Fibroblast of villous mesenchyme (primary cell): ENCODE measurements at regions not wholly inside any gene's neighbourhood (a gene's known extent, or its start where the extent isn't known, plus 50 kb on each side); places are given as distances from the start of the nearest gene placed in this dataset.

Experiments
- DNase-seq: peaks from one replicate; pipeline ENCODE4 v3.0.0-alpha.2; 2010; ENCODE audit warnings: low read depth
- H3K4me3 ChIP-seq: 2 replicates; pipeline ENCODE4 v1.5.1; 2011; ENCODE audit warnings: low read depth, mild to moderate bottlenecking, low read length
- TF ChIP-seq, protein P1 (sequence below): IDR thresholded peaks from 2 replicates; pipeline ENCODE4 v1.5.1; 2012; ENCODE audit warnings: low read depth, mild to moderate bottlenecking, low read length; ENCODE audit not compliant: insufficient read depth

DNA sequence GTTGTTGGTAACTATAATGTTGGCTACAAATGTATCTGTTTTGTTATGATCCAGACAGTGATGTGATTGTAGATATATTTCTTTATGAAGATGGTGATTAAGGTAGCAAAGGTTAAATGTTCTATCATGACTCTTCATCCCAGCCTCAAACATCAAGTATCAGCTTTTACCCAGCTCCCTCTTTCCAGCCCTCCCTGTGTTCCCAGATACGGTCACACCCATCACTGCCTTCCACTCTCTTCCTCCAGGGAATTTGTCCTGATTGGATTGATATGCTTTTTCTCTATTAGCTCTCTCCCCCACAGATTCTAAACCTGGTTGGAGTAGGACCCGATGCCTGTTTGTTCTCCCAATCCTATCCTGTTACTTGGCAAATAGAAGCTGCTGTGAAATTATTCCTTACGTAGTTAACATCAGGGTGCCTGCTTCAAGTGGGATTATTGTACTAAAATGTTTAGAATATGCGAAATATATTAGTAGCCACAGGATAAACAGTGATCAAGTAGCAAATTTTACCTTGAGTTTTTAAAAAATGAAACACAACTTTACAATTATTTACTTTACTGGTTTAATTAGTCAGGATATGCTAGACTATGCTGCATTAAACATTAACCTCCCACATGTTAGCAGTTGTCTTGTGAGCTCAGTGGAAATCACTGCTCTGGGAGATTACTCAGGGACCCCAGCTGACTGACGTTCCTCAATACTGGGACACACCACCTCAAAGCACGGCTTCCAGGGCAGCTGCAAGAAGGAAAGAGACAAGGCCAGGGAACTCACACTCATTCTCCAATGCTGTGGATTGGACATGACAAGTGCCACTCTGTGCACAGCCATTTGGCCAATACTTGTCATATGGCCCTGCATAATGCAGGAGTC is 165.3 kb downstream of the ALX1 start:
- TF ChIP-seq, protein P1, sequence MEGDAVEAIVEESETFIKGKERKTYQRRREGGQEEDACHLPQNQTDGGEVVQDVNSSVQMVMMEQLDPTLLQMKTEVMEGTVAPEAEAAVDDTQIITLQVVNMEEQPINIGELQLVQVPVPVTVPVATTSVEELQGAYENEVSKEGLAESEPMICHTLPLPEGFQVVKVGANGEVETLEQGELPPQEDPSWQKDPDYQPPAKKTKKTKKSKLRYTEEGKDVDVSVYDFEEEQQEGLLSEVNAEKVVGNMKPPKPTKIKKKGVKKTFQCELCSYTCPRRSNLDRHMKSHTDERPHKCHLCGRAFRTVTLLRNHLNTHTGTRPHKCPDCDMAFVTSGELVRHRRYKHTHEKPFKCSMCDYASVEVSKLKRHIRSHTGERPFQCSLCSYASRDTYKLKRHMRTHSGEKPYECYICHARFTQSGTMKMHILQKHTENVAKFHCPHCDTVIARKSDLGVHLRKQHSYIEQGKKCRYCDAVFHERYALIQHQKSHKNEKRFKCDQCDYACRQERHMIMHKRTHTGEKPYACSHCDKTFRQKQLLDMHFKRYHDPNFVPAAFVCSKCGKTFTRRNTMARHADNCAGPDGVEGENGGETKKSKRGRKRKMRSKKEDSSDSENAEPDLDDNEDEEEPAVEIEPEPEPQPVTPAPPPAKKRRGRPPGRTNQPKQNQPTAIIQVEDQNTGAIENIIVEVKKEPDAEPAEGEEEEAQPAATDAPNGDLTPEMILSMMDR = no peak

DNA sequence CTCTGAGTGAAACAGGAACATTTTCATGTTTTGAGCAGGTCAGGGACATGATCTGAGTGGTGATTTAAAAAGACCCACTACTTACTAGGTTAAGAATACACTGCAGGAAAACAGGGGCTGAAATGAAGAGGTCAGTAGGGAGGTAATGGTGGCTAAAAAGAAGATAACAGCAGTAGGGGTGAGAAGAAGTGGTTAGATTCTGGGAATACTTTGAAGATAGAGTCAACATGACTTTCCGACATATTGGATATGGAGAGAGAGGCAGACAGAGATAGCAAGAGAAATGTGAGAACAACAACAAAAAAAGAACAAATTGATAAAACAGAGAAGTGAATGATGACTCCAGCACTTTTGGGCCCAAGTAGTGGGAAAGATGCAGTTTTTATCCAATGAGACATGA is 168.0 kb downstream of the ALX1 start:
- H3K4me3 ChIP-seq = no peak overlapping the region
- DNase-seq = no peak
- TF ChIP-seq, protein P1 = no peak

More for the DNA sequence above, 165.3 kb downstream of the ALX1 start:
- H3K4me3 ChIP-seq = no peak overlapping the region
- DNase-seq = no peak

DNA sequence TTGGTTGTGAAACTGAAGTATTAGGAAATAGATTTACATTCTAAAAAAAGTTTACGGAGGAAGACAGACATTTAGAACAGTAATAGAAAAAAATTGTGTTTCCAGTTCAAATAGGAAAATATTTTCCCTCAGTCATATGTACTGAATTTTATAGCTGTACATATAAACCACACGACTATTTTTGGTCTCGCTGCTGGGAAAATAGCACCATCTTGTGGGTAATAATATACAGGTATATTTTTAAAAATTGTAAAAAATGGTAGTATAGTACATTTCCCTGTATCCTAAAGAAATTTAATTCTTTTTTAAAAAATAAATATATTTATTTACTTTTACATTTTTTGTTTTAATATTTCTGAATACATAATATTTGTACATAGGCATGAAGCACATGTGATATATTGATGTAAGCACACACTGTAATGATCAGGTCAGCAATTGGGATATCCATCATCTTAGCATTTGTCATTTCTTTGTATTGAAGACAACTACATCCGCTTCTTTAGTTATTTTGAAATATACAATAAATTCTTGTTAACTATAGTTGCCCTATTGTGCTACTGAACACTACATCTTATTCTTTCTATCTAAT is 168.6 kb downstream of the ALX1 start:
- peak; percentile 30 for DNase-seq
- TF ChIP-seq, protein P1 = peak; percentile 48
- no peak overlapping the region for H3K4me3 ChIP-seq

DNA sequence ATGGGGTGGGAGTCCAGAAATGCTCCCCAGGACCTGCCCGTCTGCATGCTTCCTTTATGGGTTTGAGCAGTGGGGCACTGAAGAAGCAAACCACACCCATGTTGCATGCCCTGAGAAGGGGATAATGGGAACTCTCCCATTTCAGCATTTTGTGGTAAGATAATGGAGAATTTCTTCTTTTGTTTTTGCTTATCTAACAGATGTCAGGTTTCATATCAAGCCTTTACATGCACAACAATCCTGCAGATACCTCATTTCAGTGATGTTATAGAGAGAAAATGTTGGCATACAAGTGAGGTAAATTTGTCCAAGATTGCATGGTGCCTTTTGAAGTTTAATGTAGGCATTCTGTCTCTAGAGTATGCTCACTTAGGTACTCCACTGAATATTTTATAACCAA is 177.0 kb downstream of the ALX1 start:
- no peak for DNase-seq
- TF ChIP-seq, protein P1 = no peak
- no peak overlapping the region for H3K4me3 ChIP-seq

DNA sequence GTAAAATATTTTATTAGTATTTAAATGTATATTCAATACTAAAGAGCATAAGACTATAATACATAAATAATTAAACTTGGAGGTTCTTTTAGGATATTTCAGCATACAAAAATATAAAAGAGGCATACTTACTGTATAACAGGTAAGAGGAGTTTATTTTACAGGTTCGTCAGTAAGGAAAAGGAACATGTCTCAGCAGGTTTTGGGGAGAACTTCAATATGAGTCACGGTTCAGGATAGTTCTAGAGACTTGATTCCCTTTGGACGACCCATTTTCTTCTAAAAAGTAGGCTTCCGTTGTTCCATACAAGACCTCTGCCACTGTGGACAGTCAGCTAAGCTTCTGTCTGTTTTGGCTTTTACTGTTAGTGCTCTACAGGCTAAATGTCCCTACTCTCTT is 181.1 kb downstream of the ALX1 start:
- TF ChIP-seq, protein P1 = no peak
- no peak for DNase-seq
- H3K4me3 ChIP-seq = no peak overlapping the region

DNA sequence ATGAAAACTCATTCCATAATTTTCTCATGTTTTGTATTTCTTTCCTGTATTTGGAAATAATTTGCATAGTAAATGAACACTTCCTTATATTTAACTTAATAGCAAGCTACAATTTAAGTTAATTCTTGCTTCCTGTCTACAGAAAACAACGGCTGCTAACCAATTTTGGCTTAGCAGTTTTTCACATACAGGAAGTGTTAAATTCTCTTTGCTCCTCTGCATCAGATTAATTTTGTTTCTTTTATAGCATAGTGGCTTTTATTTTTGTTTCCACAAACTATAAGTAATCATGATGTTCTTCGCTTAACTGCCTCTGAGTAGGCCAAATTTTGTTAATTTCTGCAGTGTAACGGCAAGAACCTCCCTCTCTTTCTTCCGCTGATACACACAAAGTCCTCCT is 182.9 kb downstream of the ALX1 start:
- no peak overlapping the region for H3K4me3 ChIP-seq
- TF ChIP-seq, protein P1 = no peak
- no peak for DNase-seq
